ENCODE measurements at regions not wholly inside any gene's neighbourhood (a gene's known extent, or its start where the extent isn't known, plus 50 kb on each side); places are given as distances from the start of the nearest gene placed in this dataset.

DNA sequence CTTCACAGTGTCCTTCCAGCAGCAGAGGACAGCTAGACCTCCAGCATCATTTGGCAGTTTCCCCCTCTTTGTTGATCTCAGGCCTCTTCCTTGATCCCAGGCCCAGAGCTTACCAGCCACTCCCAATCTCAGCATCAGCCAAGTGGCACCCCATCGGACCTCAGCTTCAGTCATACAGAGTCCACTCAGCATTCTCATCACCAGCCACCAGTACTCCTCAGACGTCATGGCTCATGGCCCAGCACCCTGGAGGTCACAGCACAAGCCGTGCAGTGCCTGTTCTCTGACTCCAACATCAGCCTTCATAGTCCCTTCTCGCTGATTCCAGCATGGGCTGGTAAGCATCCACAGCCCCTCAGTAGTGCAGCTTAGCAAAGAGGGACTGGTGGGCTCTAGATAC lies 487.6 kb upstream of the DAB1 start:
- Histone ChIP-seq H3K27me3 (ENCODE audit: insufficient read depth, low read length) (no peaks in the 10 kb centered on the region), H3K9ac (ENCODE audit: low read length) (no peak overlapping the region), H3K4me1 (ENCODE audit: control insufficient read depth in 1 of 2, insufficient read depth in 2 of 2, low read length in 2 of 2) (no peaks in the 10 kb centered on the region), H3K79me2 (ENCODE audit: insufficient read depth, low read length) (no peaks in the 10 kb centered on the region), H3K4me2 (ENCODE audit: low read length) (no peak overlapping the region), H3K9me3 (ENCODE audit: control insufficient read depth in 1 of 2, insufficient read depth in 1 of 2, low read depth in 1 of 2, low read length in 2 of 2) (no peaks in the 10 kb centered on the region), H3K27ac (ENCODE audit: low read depth, low read length) (no peak overlapping the region), H4K20me1 (ENCODE audit: insufficient read depth) (no peaks in the 10 kb centered on the region), H2AFZ (ENCODE audit: low read depth, low read length, poor library complexity, severe bottlenecking) (no peak overlapping the region), H3K4me3 (replicated peaks in 1 of 2; ENCODE audit: low read depth in 1 of 2, low read length in 2 of 2) (no peak overlapping the region), H3K36me3 (ENCODE audit: control insufficient read depth in 1 of 2, insufficient read depth in 2 of 2, low read length in 2 of 2) (no peaks in the 10 kb centered on the region), H3K9me2 (ENCODE audit: insufficient read depth) (no peaks in the 10 kb centered on the region)
- CTCF ChIA-PET: no interaction called here
- BruUV-seq (replicated peaks): no TSS peak
- POLR2A ChIA-PET: no interaction called here
- RAD21 ChIA-PET (ENCODE audit: low non-redundant PET in 1 of 2, low total read pairs in 2 of 2, uncharacterized antibody in 2 of 2, unreplicated experiment in 2 of 2): no interaction called here
- intact Hi-C loops (cut with micrococcal nuclease): no loop called here
- DNase-seq (ENCODE audit: low read depth, low spot score) (no peak), ATAC-seq (no peak)
- no peak for TF ChIP-seq RAD21 (IDR thresholded peaks at IDR 0.05; ENCODE audit: low read depth)
- TF ChIP-seq CBX3 (IDR thresholded peaks at IDR 0.05; ENCODE audit: low read depth): no peak

DNA sequence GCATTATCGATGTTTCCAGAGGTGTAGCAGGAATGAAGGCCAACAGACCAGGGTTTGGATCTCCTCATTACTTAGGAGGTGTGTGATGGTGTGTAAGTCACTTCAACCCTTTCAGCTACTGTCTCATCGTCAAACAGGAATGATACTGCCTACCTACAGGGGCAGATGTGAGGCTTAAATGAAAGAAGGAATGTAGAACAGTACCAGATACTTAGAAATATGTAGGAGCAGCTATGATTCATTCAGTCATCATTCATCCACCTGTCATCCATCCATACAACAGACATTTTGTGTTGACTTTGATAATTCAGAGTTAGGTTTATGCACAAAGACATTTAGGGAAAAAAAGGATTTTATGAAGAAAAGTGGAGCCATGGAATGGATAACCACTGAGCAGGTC lies 486.9 kb upstream of the DAB1 start:
- no peak for ATAC-seq

More for the DNA sequence above, 486.9 kb upstream of the DAB1 start:
- Histone ChIP-seq H2AFZ (ENCODE audit: low read depth, low read length, poor library complexity, severe bottlenecking) (no peak overlapping the region), H3K9ac (ENCODE audit: low read length) (no peak overlapping the region), H3K4me2 (ENCODE audit: low read length) (no peak overlapping the region), H3K4me1 (ENCODE audit: control insufficient read depth in 1 of 2, insufficient read depth in 2 of 2, low read length in 2 of 2) (no peaks in the 10 kb centered on the region), H3K27ac (ENCODE audit: low read depth, low read length) (no peak overlapping the region), H3K79me2 (ENCODE audit: insufficient read depth, low read length) (no peaks in the 10 kb centered on the region), H3K9me3 (ENCODE audit: control insufficient read depth in 1 of 2, insufficient read depth in 1 of 2, low read depth in 1 of 2, low read length in 2 of 2) (no peaks in the 10 kb centered on the region), H3K9me2 (ENCODE audit: insufficient read depth) (no peaks in the 10 kb centered on the region), H4K20me1 (ENCODE audit: insufficient read depth) (no peaks in the 10 kb centered on the region), H3K27me3 (ENCODE audit: insufficient read depth, low read length) (no peaks in the 10 kb centered on the region), H3K36me3 (ENCODE audit: control insufficient read depth in 1 of 2, insufficient read depth in 2 of 2, low read length in 2 of 2) (no peaks in the 10 kb centered on the region), H3K4me3 (replicated peaks in 1 of 2; ENCODE audit: low read depth in 1 of 2, low read length in 2 of 2) (no peak overlapping the region)
- POLR2A ChIA-PET: no interaction called here
- CTCF ChIA-PET: no interaction called here
- intact Hi-C loops (cut with micrococcal nuclease): no loop called here
- DNase-seq (ENCODE audit: low read depth, low spot score): no peak
- TF ChIP-seq ATF3 (IDR thresholded peaks at IDR 0.05): no peak
- TF ChIP-seq SIN3A (IDR thresholded peaks at IDR 0.05; ENCODE audit: low read depth): no peak
- TF ChIP-seq CTCF (IDR thresholded peaks at IDR 0.05 in 2 of 3, conservative IDR thresholded peaks at IDR 0.05 in 1 of 3; ENCODE audit: borderline replicate concordance in 1 of 3, insufficient read depth in 1 of 3, low read depth in 2 of 3, low read length in 2 of 3): no peak
- no peak for TF ChIP-seq CBX3 (IDR thresholded peaks at IDR 0.05; ENCODE audit: low read depth)
- no peak for TF ChIP-seq ZNF274 (IDR thresholded peaks at IDR 0.05; ENCODE audit: low read depth, low read length)
- TF ChIP-seq FOSL1 (IDR thresholded peaks at IDR 0.05; ENCODE audit: low read depth): no peak
- TF ChIP-seq JUND (IDR thresholded peaks at IDR 0.05): no peak
- no peak for TF ChIP-seq EGR1 (IDR thresholded peaks at IDR 0.05; ENCODE audit: low read depth)
- no peak for TF ChIP-seq EZH2phosphoT487 (IDR thresholded peaks at IDR 0.05; ENCODE audit: borderline replicate concordance)
- TF ChIP-seq POLR2AphosphoS5 (IDR thresholded peaks at IDR 0.05; ENCODE audit: low read depth, low read length): no peak
- no peak for TF ChIP-seq RAD21 (IDR thresholded peaks at IDR 0.05; ENCODE audit: low read depth)
- no peak for TF ChIP-seq ELF1 (IDR thresholded peaks at IDR 0.05; ENCODE audit: borderline replicate concordance, low read depth)
- no peak for TF ChIP-seq EZH2 (IDR thresholded peaks at IDR 0.05)
- TF ChIP-seq POLR2A (IDR thresholded peaks at IDR 0.05; ENCODE audit: borderline replicate concordance, extremely low read depth, insufficient read depth, insufficient read length): no peak
- BruUV-seq (replicated peaks): no TSS peak
- RAD21 ChIA-PET (ENCODE audit: low non-redundant PET in 1 of 2, low total read pairs in 2 of 2, uncharacterized antibody in 2 of 2, unreplicated experiment in 2 of 2): no interaction called here
